ENCODE measurements at regions not wholly inside any gene's neighbourhood (a gene's known extent, or its start where the extent isn't known, plus 50 kb on each side); places are given as distances from the start of the nearest gene placed in this dataset.

- Histone ChIP-seq H3K9ac (ENCODE audit: low read depth, low read length) (no peak overlapping the region), H3K9me3 (ENCODE audit: insufficient read depth, low read length, severe bottlenecking) (peaks cover 3% of the 10 kb centered on the region), H3K4me3 (ENCODE audit: low read depth in 1 of 2, low read length in 2 of 2) (no peak overlapping the region), H3K27me3 (ENCODE audit: insufficient read depth, low read length, poor library complexity) (no peaks in the 10 kb centered on the region), H3K4me2 (ENCODE audit: insufficient read depth, low read length) (no peak overlapping the region), H3K27ac (ENCODE audit: low read length) (no peak overlapping the region), H3K79me2 (ENCODE audit: insufficient read depth, low read length) (no peaks in the 10 kb centered on the region), H2AFZ (ENCODE audit: low read depth, low read length) (no peak overlapping the region), H4K20me1 (ENCODE audit: insufficient read depth, low read length) (no peaks in the 10 kb centered on the region), H3K4me1 (ENCODE audit: insufficient read depth, low read length) (no peaks in the 10 kb centered on the region), H3K36me3 (ENCODE audit: insufficient read depth, low read length) (no peaks in the 10 kb centered on the region)
- DNase-seq (no peak), ATAC-seq (ENCODE audit: insufficient read depth, low read depth) (no peak)
- TF ChIP-seq CTCF (IDR thresholded peaks at IDR 0.05; ENCODE audit: borderline replicate concordance, extremely low read depth, low read length, poor library complexity, severe bottlenecking) (no peak), EZH2 (IDR thresholded peaks at IDR 0.05; ENCODE audit: borderline replicate concordance, low read depth, low read length, severe bottlenecking) (no peak)
These were observed 72.9 kb upstream of the GLI2 start for GRCh38 chr2:120662746-120663145.

GRCh38 chr2:120666433-120666832 lies 69.2 kb upstream of the GLI2 start:
- DNase-seq (no peak), ATAC-seq (ENCODE audit: insufficient read depth, low read depth) (no peak)
- Histone ChIP-seq H4K20me1 (ENCODE audit: insufficient read depth, low read length) (no peaks in the 10 kb centered on the region), H3K4me3 (ENCODE audit: low read depth in 1 of 2, low read length in 2 of 2) (no peak overlapping the region), H3K4me1 (ENCODE audit: insufficient read depth, low read length) (no peaks in the 10 kb centered on the region), H3K9ac (ENCODE audit: low read depth, low read length) (no peak overlapping the region), H2AFZ (ENCODE audit: low read depth, low read length) (no peak overlapping the region), H3K27me3 (ENCODE audit: insufficient read depth, low read length, poor library complexity) (peaks cover 3% of the 10 kb centered on the region), H3K27ac (ENCODE audit: low read length) (no peak overlapping the region), H3K9me3 (ENCODE audit: insufficient read depth, low read length, severe bottlenecking) (peaks cover 3% of the 10 kb centered on the region), H3K79me2 (ENCODE audit: insufficient read depth, low read length) (no peaks in the 10 kb centered on the region), H3K36me3 (ENCODE audit: insufficient read depth, low read length) (no peaks in the 10 kb centered on the region), H3K4me2 (ENCODE audit: insufficient read depth, low read length) (no peak overlapping the region)
- TF ChIP-seq CTCF (IDR thresholded peaks at IDR 0.05; ENCODE audit: borderline replicate concordance, extremely low read depth, low read length, poor library complexity, severe bottlenecking) (no peak), EZH2 (IDR thresholded peaks at IDR 0.05; ENCODE audit: borderline replicate concordance, low read depth, low read length, severe bottlenecking) (no peak)

GRCh38 chr2:120667981-120668380 lies 67.7 kb upstream of the GLI2 start:
- TF ChIP-seq EZH2 (IDR thresholded peaks at IDR 0.05; ENCODE audit: borderline replicate concordance, low read depth, low read length, severe bottlenecking), result no peak
- Histone ChIP-seq H3K9ac (ENCODE audit: low read depth, low read length) (no peak overlapping the region), H3K27me3 (ENCODE audit: insufficient read depth, low read length, poor library complexity) (peaks cover 3% of the 10 kb centered on the region), H3K27ac (ENCODE audit: low read length) (no peak overlapping the region), H3K4me3 (ENCODE audit: low read depth in 1 of 2, low read length in 2 of 2) (no peak overlapping the region), H2AFZ (ENCODE audit: low read depth, low read length) (no peak overlapping the region), H3K9me3 (ENCODE audit: insufficient read depth, low read length, severe bottlenecking) (peaks cover 3% of the 10 kb centered on the region), H3K36me3 (ENCODE audit: insufficient read depth, low read length) (no peaks in the 10 kb centered on the region), H3K4me2 (ENCODE audit: insufficient read depth, low read length) (no peak overlapping the region), H3K4me1 (ENCODE audit: insufficient read depth, low read length) (no peaks in the 10 kb centered on the region), H3K79me2 (ENCODE audit: insufficient read depth, low read length) (no peaks in the 10 kb centered on the region), H4K20me1 (ENCODE audit: insufficient read depth, low read length) (no peaks in the 10 kb centered on the region)
- no peak for ATAC-seq (ENCODE audit: insufficient read depth, low read depth)
- no peak for DNase-seq

GRCh38 chr2:120669121-120669952 lies 66.3 kb upstream of the GLI2 start:
- Histone ChIP-seq H3K4me3 (ENCODE audit: low read depth in 1 of 2, low read length in 2 of 2) (no peak overlapping the region), H3K27me3 (ENCODE audit: insufficient read depth, low read length, poor library complexity) (peaks cover 3% of the 10 kb centered on the region), H3K36me3 (ENCODE audit: insufficient read depth, low read length) (no peaks in the 10 kb centered on the region), H3K9me3 (ENCODE audit: insufficient read depth, low read length, severe bottlenecking) (peaks cover 3% of the 10 kb centered on the region), H3K9ac (ENCODE audit: low read depth, low read length) (no peak overlapping the region), H3K27ac (ENCODE audit: low read length) (no peak overlapping the region), H3K79me2 (ENCODE audit: insufficient read depth, low read length) (no peaks in the 10 kb centered on the region), H3K4me2 (ENCODE audit: insufficient read depth, low read length) (no peak overlapping the region), H3K4me1 (ENCODE audit: insufficient read depth, low read length) (no peaks in the 10 kb centered on the region), H2AFZ (ENCODE audit: low read depth, low read length) (no peak overlapping the region), H4K20me1 (ENCODE audit: insufficient read depth, low read length) (no peaks in the 10 kb centered on the region)
- peak; percentile 38 for TF ChIP-seq CTCF (IDR thresholded peaks at IDR 0.05; ENCODE audit: borderline replicate concordance, extremely low read depth, low read length, poor library complexity, severe bottlenecking)
- TF ChIP-seq EZH2 (IDR thresholded peaks at IDR 0.05; ENCODE audit: borderline replicate concordance, low read depth, low read length, severe bottlenecking), result no peak
- peak; percentile 12 for DNase-seq
- peak; percentile 42; the same call in 1 of the 3 replicates for ATAC-seq (ENCODE audit: insufficient read depth, low read depth)
